ENCODE measurements at regions not wholly inside any gene's neighbourhood (a gene's known extent, or its start where the extent isn't known, plus 50 kb on each side); places are given as distances from the start of the nearest gene placed in this dataset.

GRCh38 chr7:53101026-53101425 is 65.6 kb downstream of the POM121L12 start:
- Mint-ChIP-seq H3K27ac (ENCODE audit: unreplicated experiment) (no peak overlapping the region), H3K36me3 (ENCODE audit: low read depth, unreplicated experiment) (no peaks in the 10 kb centered on the region), H3K27me3 (ENCODE audit: unreplicated experiment) (no peaks in the 10 kb centered on the region), H3K9me3 (ENCODE audit: unreplicated experiment) (no peaks in the 10 kb centered on the region), H3K4me3 (ENCODE audit: unreplicated experiment) (no peak overlapping the region), H3K4me1 (ENCODE audit: unreplicated experiment) (no peaks in the 10 kb centered on the region)
- TF ChIP-seq CTCF (IDR thresholded peaks at IDR 0.05; ENCODE audit: unreplicated experiment) = no peak
- DNase-seq (ENCODE audit: low spot score) = no peak

GRCh38 chr7:53110425-53110824 is 75.0 kb downstream of the POM121L12 start:
- Mint-ChIP-seq H3K9me3 (ENCODE audit: unreplicated experiment) (no peaks in the 10 kb centered on the region), H3K4me3 (ENCODE audit: unreplicated experiment) (no peak overlapping the region), H3K27me3 (ENCODE audit: unreplicated experiment) (peaks cover 3% of the 10 kb centered on the region), H3K4me1 (ENCODE audit: unreplicated experiment) (no peaks in the 10 kb centered on the region), H3K36me3 (ENCODE audit: low read depth, unreplicated experiment) (no peaks in the 10 kb centered on the region), H3K27ac (ENCODE audit: unreplicated experiment) (no peak overlapping the region)
- no peak for TF ChIP-seq CTCF (IDR thresholded peaks at IDR 0.05; ENCODE audit: unreplicated experiment)
- DNase-seq (ENCODE audit: low spot score) = no peak

GRCh38 chr7:53111031-53111430 is 75.6 kb downstream of the POM121L12 start:
- no peak for DNase-seq (ENCODE audit: low spot score)
- no peaks in the 10 kb centered on the region for H3K36me3 Mint-ChIP-seq (ENCODE audit: low read depth, unreplicated experiment)
- H3K4me1 Mint-ChIP-seq (ENCODE audit: unreplicated experiment) = no peaks in the 10 kb centered on the region
- no peak for TF ChIP-seq CTCF (IDR thresholded peaks at IDR 0.05; ENCODE audit: unreplicated experiment)
- no peak overlapping the region for H3K27ac Mint-ChIP-seq (ENCODE audit: unreplicated experiment)
- H3K27me3 Mint-ChIP-seq (ENCODE audit: unreplicated experiment) = peaks cover 3% of the 10 kb centered on the region
- H3K4me3 Mint-ChIP-seq (ENCODE audit: unreplicated experiment) = no peak overlapping the region
- H3K9me3 Mint-ChIP-seq (ENCODE audit: unreplicated experiment) = no peaks in the 10 kb centered on the region

- H3K36me3 Mint-ChIP-seq (ENCODE audit: low read depth, unreplicated experiment) = no peaks in the 10 kb centered on the region
- TF ChIP-seq CTCF (IDR thresholded peaks at IDR 0.05; ENCODE audit: unreplicated experiment) = no peak
- H3K9me3 Mint-ChIP-seq (ENCODE audit: unreplicated experiment) = no peaks in the 10 kb centered on the region
- H3K27me3 Mint-ChIP-seq (ENCODE audit: unreplicated experiment) = peaks cover 3% of the 10 kb centered on the region
- DNase-seq (ENCODE audit: low spot score) = no peak
- no peaks in the 10 kb centered on the region for H3K4me1 Mint-ChIP-seq (ENCODE audit: unreplicated experiment)
- no peak overlapping the region for H3K4me3 Mint-ChIP-seq (ENCODE audit: unreplicated experiment)
- H3K27ac Mint-ChIP-seq (ENCODE audit: unreplicated experiment) = no peak overlapping the region
These were observed 78.0 kb downstream of the POM121L12 start for GRCh38 chr7:53113424-53113823.

- H3K36me3 Mint-ChIP-seq (ENCODE audit: low read depth, unreplicated experiment) = no peaks in the 10 kb centered on the region
- TF ChIP-seq CTCF (IDR thresholded peaks at IDR 0.05; ENCODE audit: unreplicated experiment) = no peak
- DNase-seq (ENCODE audit: low spot score) = no peak
- H3K27me3 Mint-ChIP-seq (ENCODE audit: unreplicated experiment) = no peaks in the 10 kb centered on the region
- no peaks in the 10 kb centered on the region for H3K9me3 Mint-ChIP-seq (ENCODE audit: unreplicated experiment)
- no peak overlapping the region for H3K4me3 Mint-ChIP-seq (ENCODE audit: unreplicated experiment)
- no peaks in the 10 kb centered on the region for H3K4me1 Mint-ChIP-seq (ENCODE audit: unreplicated experiment)
- no peak overlapping the region for H3K27ac Mint-ChIP-seq (ENCODE audit: unreplicated experiment)
These were observed 84.1 kb downstream of the POM121L12 start for GRCh38 chr7:53119514-53119941.

Data from endothelial cell (in vitro differentiated cells).